Stimulated activated CD8-positive, alpha-beta memory T cell treated with anti-CD3 and anti-CD28 coated beads, Interleukin-2, amount 100 ng/mL, for 48 hours (primary cell): ENCODE measurements at regions not wholly inside any gene's neighbourhood (a gene's known extent, or its start where the extent isn't known, plus 50 kb on each side); places are given as distances from the start of the nearest gene placed in this dataset.
"Not testable (repeated sequence)": the region's sequence is repeated elsewhere in the genome, so short reads cannot be mapped to it uniquely, and the experiment has no call there.

Experiments
- DNase-seq, 2 donors: peaks; one replicate each; pipeline ENCODE4 v3.0.0-alpha.2; 2020; ENCODE audit warnings: low read depth in 2 of 2

DNA sequence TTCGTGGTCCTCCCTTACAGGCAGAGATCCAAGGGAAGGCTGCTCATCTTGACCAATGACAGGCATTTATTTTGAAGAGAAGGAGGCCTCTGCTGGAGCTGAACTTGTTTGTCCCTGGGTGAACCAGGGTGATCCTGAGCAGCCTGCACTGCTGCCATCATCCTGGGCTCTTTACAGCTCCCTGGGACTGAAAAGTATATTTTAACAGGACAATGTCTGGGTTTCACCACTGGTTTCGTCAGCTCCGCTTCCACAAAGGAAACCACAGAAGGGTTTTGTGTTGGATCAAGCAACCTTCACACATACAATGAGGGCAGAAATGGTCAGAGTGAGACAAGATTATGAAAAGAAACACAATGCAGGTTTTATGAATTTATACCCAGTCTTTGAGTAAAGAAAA, 400.7 kb upstream of the TPM1 start:
- no peak for DNase-seq

DNA sequence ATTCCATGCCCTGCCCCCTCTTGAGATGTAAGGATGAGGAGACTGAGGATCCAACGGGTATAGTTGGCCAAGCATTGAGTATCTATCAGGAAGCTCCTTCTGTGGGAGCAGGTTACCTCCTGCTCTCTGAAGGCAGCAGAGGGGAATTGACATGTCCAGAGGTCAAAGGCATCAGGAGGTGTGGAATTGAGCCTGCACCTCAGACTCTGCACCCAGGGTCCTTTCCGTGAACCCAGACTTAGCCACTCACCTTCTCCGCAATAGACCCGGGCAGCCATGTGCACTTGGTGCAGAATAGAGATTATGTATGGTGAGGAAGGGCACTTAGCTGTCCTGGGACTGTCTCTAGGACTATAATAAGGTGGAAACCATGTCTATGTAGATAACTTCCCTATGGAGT, 399.0 kb upstream of the TPM1 start:
- DNase-seq: no peak

DNA sequence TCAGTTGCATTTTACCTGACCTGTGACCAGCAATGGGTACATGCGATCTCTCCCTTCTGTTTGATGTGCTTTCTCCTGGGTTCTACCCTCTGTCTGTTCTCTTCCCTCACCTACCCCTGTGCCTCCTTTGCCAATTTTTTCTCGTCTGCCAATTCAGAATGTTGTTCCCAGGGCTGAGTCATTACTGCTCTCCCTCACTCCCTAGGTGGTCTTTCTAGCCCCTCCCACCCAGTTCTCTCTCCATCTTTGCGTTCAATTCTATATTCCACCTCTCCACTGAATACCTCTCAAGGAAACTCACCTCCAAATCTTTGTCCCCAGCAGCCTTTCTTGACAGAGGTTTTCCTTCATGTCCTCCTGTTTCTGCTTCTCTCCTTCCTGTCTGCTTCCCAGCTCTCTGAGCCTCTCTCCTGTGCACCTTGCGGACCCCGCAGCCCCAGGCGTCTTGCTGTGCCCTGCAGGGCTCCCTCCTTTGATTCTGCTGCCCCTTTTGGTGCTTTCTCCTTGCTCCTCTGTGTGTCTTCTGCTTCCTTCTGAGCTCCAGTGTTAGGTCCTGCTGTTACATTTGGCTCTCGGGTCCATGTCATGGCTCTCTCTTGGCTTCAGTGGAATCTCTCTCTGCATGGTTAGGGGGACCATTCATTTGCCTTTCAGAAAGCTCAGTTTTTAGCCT, 398.2 kb upstream of the TPM1 start:
- DNase-seq: no peak

DNA sequence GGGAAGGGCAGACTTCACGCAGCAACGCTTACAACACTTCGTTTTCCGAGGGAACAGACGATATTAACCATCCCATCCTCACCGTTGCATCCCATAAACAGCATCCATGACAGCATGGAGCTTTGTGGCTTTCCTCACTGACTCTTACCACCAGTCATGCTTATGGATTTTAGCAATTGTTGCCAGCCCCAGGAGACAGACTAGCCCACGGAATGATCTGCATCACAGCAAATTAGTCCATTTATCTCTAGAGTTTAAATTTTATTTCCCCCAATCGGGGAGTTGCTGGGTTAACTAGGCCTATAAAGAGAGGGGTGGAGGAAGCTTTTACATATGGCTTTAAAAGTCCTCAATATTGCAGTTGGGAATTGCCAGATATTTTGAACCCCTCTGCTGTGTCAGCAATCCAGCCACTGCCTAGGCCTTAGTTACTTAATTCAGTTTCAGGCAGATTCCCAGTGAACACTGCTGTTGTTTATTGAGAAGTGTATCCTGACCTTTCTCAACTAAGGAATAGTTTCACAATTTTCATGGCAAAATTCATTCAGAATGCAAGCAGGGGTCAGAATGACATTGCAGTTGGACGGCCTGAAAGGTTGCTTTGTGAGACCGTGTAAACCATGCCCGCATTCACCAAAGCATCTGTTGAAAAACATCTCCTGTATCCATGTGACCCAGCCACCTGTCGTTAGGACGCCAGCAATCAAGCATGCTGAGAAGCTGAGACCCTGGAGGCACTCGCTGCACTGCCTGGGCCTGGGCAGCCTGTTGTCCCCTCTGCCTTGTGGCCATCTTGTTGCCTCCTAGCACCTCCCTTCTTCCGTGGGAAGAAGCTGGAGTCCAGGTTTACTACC, 397.4 kb upstream of the TPM1 start:
- no peak for DNase-seq

DNA sequence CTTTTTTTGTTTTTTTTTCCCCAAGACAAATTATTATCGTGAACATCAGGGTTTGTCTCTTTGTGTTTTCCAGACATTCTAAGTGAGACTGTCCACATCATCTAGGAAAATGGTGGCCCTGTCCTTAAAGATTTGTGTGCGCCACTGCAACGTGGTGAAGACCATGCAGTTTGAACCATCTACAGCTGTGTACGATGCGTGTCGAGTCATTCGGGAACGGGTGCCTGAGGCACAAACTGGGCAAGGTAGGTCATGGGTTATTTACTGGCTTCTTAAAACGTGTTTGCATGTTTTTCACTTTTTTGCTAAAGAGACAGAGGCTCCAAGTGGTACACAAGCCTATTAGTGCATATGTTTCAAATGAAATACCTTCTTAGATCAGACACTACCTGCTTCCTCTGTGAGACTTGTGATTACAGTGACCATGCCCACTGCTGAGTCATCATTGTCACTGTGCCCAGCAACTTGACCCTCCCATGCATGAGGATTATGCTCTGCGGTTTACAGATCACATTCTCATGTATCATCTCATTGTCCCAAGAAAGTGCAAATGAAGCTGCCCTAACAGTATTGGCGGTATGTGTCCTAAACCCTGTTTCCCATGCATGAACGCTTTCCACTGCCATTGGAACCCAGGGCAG, 395.2 kb upstream of the TPM1 start:
- DNase-seq: no peak

DNA sequence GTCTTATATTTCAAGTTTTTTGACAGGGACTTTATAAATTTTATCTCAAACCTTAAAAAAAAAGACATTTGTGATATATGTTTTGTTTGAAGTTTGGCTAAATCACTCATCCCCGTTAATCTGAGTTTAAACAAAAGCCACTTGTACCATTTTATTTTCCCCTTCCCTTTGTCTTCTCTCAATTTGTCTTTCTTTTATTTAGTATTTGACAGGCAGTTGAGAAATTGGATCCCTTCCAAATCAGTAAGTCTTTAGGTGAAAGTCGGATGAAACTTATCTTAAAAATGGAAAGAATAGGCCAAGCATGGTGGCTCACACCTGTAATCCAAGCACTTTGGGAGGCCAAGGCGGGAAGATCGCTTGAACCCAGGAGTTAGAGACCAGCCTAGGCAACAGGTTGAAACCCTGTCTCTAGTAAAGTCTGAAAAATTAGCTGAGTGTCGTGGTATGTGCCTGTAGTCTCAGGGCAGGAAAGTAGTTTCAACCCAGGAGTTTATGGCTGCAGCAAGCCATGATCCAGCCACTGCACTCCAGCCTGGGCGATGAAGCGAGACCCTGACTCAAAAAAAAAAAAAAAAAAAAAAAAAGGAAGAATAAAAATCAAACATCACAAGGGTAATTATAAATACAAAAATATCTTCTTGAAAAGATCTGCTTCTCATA, 394.6 kb upstream of the TPM1 start:
- no peak for DNase-seq

DNA sequence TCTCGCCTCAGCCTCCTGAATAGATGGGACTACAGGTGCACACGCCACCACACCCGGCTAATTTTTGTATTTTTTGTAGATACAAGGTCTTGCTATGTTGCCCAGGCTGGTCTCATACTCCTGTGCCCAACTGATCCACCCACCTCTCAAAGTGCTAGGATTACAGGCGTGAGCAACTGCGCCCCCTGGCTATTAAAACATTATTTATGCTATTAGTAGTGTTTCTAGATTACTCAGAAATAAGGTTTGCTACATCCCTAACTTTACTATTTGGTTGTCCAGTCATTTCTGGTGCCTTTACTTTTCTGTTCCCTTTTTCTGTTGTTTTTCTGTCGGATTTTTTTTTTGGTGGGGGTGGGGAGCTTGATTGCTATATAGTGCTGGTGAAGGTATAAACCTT, 393.6 kb upstream of the TPM1 start:
- no peak for DNase-seq

DNA sequence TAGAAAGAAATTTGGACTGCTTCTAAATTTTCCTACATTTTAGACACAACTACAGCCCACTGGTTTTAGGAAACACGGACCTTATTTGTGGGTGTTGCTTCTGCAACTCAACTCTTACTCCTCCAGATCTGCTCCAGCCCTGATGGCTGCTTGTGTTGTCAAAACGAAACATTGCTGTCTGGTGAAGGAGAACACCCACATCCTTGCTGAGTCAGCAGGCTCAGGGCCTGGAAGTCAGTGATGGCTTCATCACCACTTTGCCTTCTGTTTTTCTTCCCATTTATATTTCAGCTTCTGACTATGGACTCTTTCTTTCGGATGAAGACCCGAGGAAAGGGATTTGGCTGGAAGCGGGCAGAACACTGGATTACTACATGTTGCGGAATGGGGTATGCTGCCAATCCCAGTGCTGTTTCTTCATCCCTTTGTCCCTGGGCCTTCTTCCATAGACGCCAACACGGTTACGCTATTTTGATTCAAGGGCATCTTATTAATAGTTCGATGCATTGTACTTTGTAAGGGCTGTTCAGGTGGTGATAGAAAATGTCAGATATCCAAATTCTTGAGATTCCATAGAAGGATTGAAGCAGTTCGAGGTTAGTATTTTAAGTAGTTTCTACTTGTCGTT, 392.6 kb upstream of the TPM1 start:
- peak in 1 of 2 donors; percentile 1 for DNase-seq

DNA sequence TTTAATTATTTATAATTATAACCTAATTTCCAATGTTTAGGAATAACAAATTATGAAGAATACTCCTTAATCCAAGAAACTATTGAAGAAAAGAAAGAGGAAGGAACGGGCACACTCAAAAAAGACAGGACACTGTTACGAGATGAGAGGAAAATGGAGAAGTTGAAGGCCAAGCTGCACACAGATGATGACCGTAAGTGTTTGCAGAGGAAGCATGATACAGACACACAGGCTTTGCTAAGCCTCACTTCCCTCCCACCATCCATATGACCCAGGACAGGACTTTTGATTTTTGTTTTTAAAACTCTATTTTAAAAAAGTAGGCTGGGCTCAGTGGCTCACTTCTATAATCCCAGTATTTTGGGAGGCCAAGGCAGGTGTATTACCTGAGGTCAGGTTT, 389.4 kb upstream of the TPM1 start:
- DNase-seq: no peak

DNA sequence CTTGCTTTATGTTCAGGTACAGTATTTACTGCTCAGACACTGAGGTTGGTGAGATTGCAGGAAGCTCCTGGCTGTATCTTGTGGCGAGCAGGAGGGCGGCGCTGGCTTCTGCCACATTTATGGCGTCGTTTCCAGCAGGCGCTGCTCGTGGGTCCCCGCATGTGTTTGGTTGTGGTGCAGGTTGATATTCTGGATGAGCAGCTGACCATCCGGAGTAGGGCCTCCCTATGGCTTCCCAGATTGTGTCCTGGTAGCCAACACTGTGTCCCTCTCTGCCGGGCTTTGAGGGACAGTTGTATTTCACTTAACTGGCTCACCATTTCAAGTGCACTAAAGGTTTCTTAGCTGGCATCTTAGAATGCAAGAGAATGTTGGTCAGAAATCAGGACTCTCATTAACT, 386.5 kb upstream of the TPM1 start:
- DNase-seq: no peak

DNA sequence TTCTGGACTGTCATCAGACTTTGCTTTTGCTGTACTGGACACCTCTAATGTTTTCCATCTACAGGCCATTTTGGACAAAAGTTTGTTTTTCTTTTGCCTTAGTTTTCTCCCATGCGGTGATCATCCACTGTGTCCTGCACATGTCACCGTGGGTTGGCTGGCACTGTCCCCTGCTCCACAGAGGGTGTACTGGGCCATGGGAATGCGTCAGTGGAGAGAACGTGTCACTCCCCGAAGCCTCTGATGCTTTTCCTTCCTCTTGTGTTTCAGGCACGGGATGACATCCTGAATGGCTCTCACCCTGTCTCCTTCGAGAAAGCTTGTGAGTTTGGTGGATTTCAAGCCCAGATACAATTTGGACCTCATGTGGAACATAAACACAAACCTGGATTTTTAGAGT, 385.0 kb upstream of the TPM1 start:
- not testable (repeated sequence) for DNase-seq

DNA sequence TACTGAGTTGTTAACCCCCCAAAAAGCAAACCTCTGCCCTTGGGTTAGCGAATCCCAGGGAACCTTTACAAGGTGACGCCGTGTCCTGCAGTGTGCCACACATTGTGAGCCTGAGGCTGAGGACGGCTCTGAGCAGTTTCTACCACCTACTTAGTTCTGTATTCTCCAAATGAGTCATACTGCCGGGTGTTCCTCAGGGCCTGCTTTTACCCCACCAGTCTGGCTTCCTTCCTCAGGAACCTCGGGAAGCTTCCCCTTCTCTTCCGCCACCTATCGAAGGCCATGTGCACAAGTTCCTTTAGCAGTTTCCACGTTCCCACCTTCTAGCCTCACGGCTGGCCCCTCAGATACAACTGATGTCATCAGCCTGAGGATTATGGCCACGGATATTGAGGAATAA, 384.0 kb upstream of the TPM1 start:
- no peak for DNase-seq

DNA sequence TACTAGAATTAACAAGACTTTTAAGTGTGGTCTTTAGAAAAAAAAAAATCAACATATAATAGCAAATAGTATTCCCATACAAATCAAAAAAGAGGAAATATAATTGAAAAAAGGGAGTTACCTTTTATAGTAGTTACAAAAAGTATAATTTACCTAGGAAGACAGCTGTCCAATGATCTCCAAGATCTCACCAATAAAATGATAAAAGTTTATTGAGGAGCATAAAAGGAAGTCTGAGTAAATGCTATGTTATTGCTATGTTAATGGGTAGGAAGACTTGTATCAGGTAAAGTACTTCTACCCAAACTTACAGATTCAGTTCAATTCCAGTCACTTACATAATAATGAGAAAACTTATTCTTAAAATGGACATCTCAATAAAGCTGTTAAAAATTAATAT, 379.0 kb upstream of the TPM1 start:
- DNase-seq: no peak

DNA sequence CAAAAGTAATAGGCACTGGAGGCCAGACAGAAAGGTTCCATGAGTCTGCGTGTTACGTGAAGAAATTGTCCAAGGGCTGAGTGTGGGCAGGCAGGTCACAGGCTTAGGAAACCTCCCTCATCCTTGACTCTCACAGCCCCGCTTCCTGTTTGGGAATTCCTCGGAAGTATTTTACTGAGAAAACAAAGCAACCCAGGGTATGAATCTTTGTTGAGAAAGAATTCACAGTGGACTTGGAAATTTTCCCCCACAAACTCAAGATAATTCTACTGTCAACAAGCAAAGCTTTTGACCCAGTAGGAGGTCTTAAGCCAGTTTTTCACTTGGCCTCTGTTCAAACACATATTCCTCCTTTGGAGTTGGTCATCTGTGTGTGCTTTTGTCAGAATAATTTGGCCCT, 377.1 kb upstream of the TPM1 start:
- no peak for DNase-seq

DNA sequence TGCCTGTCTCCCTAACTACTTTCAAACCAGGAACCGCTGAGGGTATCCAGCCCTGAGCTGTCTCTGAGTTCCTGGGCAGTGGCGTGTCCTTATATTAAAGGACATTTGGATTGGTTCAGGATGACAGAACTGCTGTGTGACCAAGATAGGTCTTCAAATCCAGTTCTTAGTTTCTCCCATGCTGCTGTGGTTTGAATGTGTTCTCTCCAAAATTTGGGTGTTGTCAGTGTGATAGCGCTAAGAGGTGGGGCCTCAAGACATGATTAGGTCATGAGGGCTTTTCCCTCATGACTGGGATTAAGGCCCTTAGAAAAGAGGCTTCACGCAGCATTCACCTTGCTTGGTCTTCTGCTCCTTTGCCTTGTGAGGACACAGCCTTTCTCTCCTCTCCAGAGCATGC, 376.5 kb upstream of the TPM1 start:
- no peak for DNase-seq

DNA sequence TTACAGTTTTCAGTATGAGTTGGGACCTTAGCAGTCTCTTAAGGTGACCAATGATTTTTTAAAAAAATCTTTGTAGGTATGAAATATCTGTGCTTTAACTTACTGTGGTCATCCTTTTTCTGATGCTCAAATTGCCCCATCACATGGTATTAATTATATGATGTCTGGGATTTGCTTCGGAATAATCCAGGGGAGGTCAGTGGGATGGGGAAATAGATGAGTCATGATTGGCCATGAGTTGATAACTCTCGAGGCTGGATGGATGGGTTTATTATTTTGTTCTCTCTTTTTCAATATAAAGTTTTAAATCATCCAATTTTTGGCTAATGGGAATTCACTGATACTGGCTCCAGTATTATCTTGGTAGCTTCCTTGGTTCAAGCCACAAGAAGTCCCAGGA, 370.3 kb upstream of the TPM1 start:
- DNase-seq: no peak

DNA sequence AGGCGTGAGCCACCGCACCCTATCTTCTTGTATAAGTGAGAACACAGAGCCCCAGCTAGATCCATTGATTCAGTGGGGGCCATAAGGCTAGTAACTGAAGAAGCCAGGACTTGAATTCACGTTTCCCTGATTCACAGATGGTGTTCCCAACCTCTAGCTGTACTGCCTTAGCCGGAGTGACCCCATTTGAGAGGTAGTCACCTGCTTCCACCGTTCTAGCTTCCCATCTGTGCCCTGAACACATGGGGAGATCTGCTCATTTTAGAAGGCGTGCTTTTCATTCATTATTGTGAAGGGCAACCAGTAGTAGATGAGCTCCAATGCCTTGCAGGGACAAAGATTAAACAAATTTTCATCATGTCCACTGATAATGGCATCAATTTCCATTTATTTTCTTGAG, 365.7 kb upstream of the TPM1 start:
- DNase-seq: no peak

DNA sequence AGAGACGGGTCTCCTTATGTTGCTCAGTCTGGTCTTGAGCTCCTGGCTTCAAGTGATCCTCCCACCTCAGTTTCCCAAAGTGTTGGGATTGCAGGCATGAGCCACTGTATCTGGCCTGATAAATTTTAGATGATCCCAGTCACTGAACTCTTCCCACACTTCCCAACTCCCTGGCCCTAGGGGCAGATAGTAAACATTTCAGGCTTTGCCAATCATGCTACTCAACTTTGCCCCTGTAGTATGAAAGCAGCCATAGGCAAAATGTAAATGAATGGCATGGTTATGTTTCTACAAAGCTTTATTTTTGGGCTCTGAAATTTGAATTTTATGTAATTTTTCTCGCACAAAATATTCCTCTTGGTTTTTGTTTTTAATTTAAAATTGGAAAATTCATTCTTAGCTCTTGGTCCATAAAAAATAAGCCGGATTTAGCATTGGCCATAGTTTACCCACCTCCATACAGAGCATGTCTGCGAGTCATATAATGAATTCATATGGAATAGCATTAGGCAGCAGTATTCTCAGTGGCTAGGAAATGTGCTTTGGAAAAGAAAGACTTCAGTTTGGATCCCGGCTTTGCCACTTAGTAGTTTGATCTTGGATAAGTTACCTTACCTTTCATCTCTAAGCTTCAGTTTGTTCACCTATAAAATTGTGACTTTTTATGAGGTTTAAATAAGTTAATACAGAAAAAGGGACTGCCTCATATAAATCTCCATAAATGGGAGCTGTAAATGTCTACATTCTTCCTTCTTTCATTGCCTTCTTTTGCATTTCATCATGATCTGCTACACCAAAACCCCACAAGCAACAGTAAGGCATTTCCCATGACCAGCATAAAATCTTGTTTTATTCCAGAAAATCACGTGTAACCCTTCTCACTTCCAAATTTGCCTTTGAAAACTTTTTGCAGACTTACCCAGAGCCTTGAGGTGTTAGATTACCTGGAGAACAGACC, 360.3 kb upstream of the TPM1 start:
- no peak for DNase-seq

DNA sequence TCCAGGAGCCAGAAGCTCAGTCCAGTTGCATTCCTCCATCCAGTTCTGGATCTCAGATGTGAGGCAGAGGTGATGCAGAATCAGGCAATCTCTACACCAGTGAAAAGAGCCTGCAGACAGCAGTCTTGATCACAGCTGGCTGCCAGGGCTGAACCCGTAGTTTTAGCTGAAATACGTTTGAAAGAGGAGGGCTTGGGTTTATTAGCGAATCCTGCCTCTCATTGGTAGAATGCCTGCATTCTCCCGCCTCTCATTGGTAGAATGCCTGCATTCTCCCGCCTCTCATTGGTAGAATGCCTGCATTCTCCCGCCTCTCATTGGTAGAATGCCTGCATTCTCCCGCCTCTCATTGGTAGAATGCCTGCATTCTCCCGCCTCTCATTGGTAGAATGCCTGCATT, 359.4 kb upstream of the TPM1 start:
- DNase-seq: not testable (repeated sequence)

DNA sequence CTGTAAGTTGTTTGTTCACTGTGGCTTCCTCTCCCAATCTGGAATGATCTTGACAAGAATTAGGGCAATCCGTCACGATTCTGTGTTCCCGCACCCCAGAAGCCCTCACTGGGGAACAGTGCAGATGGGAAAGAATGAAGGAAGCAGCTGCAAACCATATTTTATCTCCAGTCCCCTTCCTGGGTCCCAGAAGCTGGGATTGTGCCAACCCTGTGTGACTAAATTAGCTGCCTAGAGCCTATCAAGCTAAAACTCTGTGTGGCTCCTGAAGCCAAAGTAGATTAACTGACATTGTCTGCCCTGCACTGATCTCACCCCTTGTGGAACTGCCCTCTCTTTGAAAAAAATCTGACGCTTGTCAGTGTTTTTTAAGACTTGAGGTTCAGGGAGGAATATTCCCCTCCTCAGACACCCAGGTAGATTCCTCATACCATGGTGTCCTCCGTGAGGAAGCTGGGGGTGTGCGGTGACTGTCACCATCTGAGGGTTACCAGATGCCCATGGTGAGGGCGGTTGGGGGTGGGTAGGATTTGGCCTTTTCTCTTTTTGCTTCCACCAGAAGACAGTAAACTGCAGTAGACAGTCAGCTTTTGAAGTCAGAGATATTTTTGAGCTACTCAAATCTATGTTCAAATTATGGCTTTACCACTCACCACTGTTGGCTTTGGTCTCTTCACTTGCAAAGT, 358.3 kb upstream of the TPM1 start:
- no peak for DNase-seq
